Posterior vena cava (tissue), 2 donors: ENCODE measurements at regions not wholly inside any gene's neighbourhood (a gene's known extent, or its start where the extent isn't known, plus 50 kb on each side); places are given as distances from the start of the nearest gene placed in this dataset.
"Not testable (repeated sequence)": the region's sequence is repeated elsewhere in the genome, so short reads cannot be mapped to it uniquely, and the experiment has no call there.

Experiments used
- DNase-seq: peaks from one replicate; pipeline ENCODE4 v3.0.0-alpha.2; 2020; ENCODE audit warnings: low spot score
- intact Hi-C, 2 donors: fragments of 100-400 bp; cut with DNase I; formaldehyde crosslinking; loops; one replicate each; pipeline versions ENCODE4 v1.14.1 to v1.14.2; 2022 to 2023
- donor health status: DM: yes; HTN: yes; CAD: no.
- donor health status: DM: yes; HTN: yes; CAD: no.

GRCh38 chr6:26170951-26171841 lies 84.0 kb downstream of the HFE start:
- intact Hi-C loops: no loop called here

GRCh38 chr6:26172608-26172968 lies 85.4 kb downstream of the HFE start:
- no peak for DNase-seq
- intact Hi-C loops: no loop called here

More at GRCh38 chr6:26170951-26171841, 84.0 kb downstream of the HFE start:
- DNase-seq: no peak

- intact Hi-C loops: no loop called here
- no peak for DNase-seq
Measured at GRCh38 chr6:26173836-26174145, 86.6 kb downstream of the HFE start.

GRCh38 chr6:26175033-26175427 lies 87.8 kb downstream of the HFE start:
- intact Hi-C loops: no loop called here

GRCh38 chr6:26175428-26176181 lies 88.4 kb downstream of the HFE start:
- no peak for DNase-seq
- intact Hi-C loops: no loop called here

More at GRCh38 chr6:26175033-26175427, 87.8 kb downstream of the HFE start:
- no peak for DNase-seq

GRCh38 chr6:26179675-26180074 lies 92.4 kb downstream of the HFE start:
- intact Hi-C loops: no loop called here
- DNase-seq: no peak

- intact Hi-C loops: no loop called here
- no peak for DNase-seq
Measured at GRCh38 chr6:26180346-26180745, 93.1 kb downstream of the HFE start.

- intact Hi-C loops: no loop called here
- DNase-seq: no peak
Measured at GRCh38 chr6:26183237-26183580, 96.0 kb downstream of the HFE start.

GRCh38 chr6:26183581-26184366 lies 96.5 kb downstream of the HFE start:
- peak; percentile 88 for DNase-seq
- intact Hi-C loops: no loop called here

- intact Hi-C loops: no loop called here
Measured at GRCh38 chr6:26184367-26184891, 97.2 kb downstream of the HFE start.

GRCh38 chr6:26185004-26185403 lies 97.8 kb downstream of the HFE start:
- intact Hi-C loops: no loop called here

More at GRCh38 chr6:26184367-26184891, 97.2 kb downstream of the HFE start:
- DNase-seq: peak; percentile 11

GRCh38 chr6:26185802-26186201 lies 98.6 kb downstream of the HFE start:
- intact Hi-C loops: no loop called here
- DNase-seq: no peak

More at GRCh38 chr6:26185004-26185403, 97.8 kb downstream of the HFE start:
- DNase-seq: no peak

GRCh38 chr6:26186652-26187051 lies 99.4 kb downstream of the HFE start:
- intact Hi-C loops: no loop called here

GRCh38 chr6:26187292-26187691 lies 100.1 kb downstream of the HFE start:
- intact Hi-C loops: no loop called here
- DNase-seq: no peak

More at GRCh38 chr6:26186652-26187051, 99.4 kb downstream of the HFE start:
- no peak for DNase-seq

GRCh38 chr6:26187981-26188635 lies 100.9 kb downstream of the HFE start:
- peak; percentile 86 for DNase-seq
- intact Hi-C loops: no loop called here

- DNase-seq, intact Hi-C loops: not testable (repeated sequence)
Measured at GRCh38 chr6:26191512-26191911, 104.3 kb downstream of the HFE start.

- no peak for DNase-seq
- intact Hi-C loops: no loop called here
Measured at GRCh38 chr6:26193467-26194328, 106.5 kb downstream of the HFE start.

GRCh38 chr6:26194329-26194701 lies 107.1 kb downstream of the HFE start:
- DNase-seq: no peak
- intact Hi-C loops: no loop called here
